Neural cell (in vitro differentiated cells): ENCODE measurements at regions not wholly inside any gene's neighbourhood (a gene's known extent, or its start where the extent isn't known, plus 50 kb on each side); places are given as distances from the start of the nearest gene placed in this dataset.

Experiments used
- H2AFZ ChIP-seq: fragments of 200-600, 300-800 bp; sonication (generic), shearing (Covaris generic); 2 replicates; pipeline ENCODE4 v1.6.0; 2014; ENCODE audit warnings: low read depth, mild to moderate bottlenecking, antibody characterized with exemption, low read length, moderate library complexity
- H3F3A ChIP-seq: fragments of 200-600 bp; shearing (Covaris generic); 2 replicates; pipeline ENCODE4 v1.6.1; 2016; ENCODE audit warnings: mild to moderate bottlenecking, moderate library complexity, mixed read lengths, antibody characterized with exemption, low read length; ENCODE audit not compliant: insufficient read depth, poor library complexity, severe bottlenecking
- H3K27ac ChIP-seq: fragments of 200-600, 300-800 bp; sonication (generic), shearing (Covaris generic); 2 replicates; pipeline ENCODE4 v1.5.1; 2014; ENCODE audit warnings: mild to moderate bottlenecking, low read length, moderate library complexity
- H3K27me3 ChIP-seq: fragments of 300-800, 200-600 bp; sonication (generic), shearing (Covaris generic); 2 replicates; pipeline ENCODE4 v1.6.0; 2014; ENCODE audit warnings: mild to moderate bottlenecking, low read depth, low read length, moderate library complexity; ENCODE audit not compliant: insufficient read depth
- H3K36me3 ChIP-seq: fragments of 300-800, 200-600 bp; sonication (generic), shearing (Covaris generic); 2 replicates; pipeline ENCODE4 v1.5.1; 2014; ENCODE audit warnings: mild to moderate bottlenecking, antibody characterized with exemption, low read length, moderate library complexity; ENCODE audit not compliant: insufficient read depth
- H3K4me2 ChIP-seq: fragments of 300-800, 200-600 bp; sonication (generic), shearing (Covaris generic); 2 replicates; pipeline ENCODE4 v1.6.0; 2014; ENCODE audit warnings: mild to moderate bottlenecking, low read length
- H3K4me3 ChIP-seq: fragments of 300-800, 200-600 bp; sonication (generic), shearing (Covaris generic); 2 replicates; pipeline ENCODE4 v1.5.1; 2014; ENCODE audit warnings: mild to moderate bottlenecking, low read length, moderate library complexity
- H3K79me2 ChIP-seq: fragments of 200-600 bp; shearing (Covaris generic); replicated peaks from 2 replicates; pipeline ENCODE4 v1.6.0; 2014; ENCODE audit warnings: mild to moderate bottlenecking, low read length, moderate library complexity; ENCODE audit not compliant: insufficient read depth
- H3K9ac ChIP-seq: fragments of 300-800, 200-600 bp; sonication (generic), shearing (Covaris generic); 2 replicates; pipeline ENCODE4 v1.6.1; 2016; ENCODE audit warnings: mild to moderate bottlenecking, low read length, mixed read lengths
- H3K9me2 ChIP-seq: fragments of 200-600 bp; shearing (Covaris generic); 2 replicates; pipeline ENCODE4 v1.6.1; 2016; ENCODE audit warnings: mild to moderate bottlenecking, low read length, mixed read lengths; ENCODE audit not compliant: insufficient read depth
- H3K9me3 ChIP-seq: fragments of 200-600, 300-800 bp; sonication (generic), shearing (Covaris generic); 2 replicates; pipeline ENCODE4 v1.6.1; 2016; ENCODE audit warnings: mild to moderate bottlenecking, mixed run types, low read length, moderate library complexity, mixed read lengths
- H4K20me1 ChIP-seq: fragments of 200-600 bp; shearing (Covaris generic); 2 replicates; pipeline ENCODE4 v1.6.1; 2016; ENCODE audit warnings: mild to moderate bottlenecking, mixed run types; ENCODE audit not compliant: insufficient read depth
- EP300 ChIP-seq: fragments of 450-650 bp; conservative IDR thresholded peaks from 2 replicates; pipeline ENCODE4 v1.6.1; 2014; ENCODE audit warnings: antibody characterized with exemption, mild to moderate bottlenecking, moderate library complexity; ENCODE audit not compliant: poor library complexity, severe bottlenecking
- EZH2 ChIP-seq: fragments of 200-600, 300-800 bp; shearing (Covaris generic), sonication (generic); IDR thresholded peaks from 2 replicates; pipeline ENCODE4 v1.6.1; 2014; ENCODE audit warnings: antibody characterized with exemption, low read length, borderline replicate concordance, mild to moderate bottlenecking; ENCODE audit not compliant: insufficient read depth, poor library complexity, severe bottlenecking
- MXI1 ChIP-seq: fragments of 450-650 bp; conservative IDR thresholded peaks from 2 replicates; pipeline ENCODE4 v1.6.1; 2014; ENCODE audit warnings: antibody characterized with exemption, mild to moderate bottlenecking; ENCODE audit not compliant: poor library complexity, severe bottlenecking
- POLR2AphosphoS5 ChIP-seq: IDR thresholded peaks from 2 replicates; pipeline ENCODE4 v1.6.1; 2012
- RAD21 ChIP-seq: fragments of 450-650 bp; conservative IDR thresholded peaks from 2 replicates; pipeline ENCODE4 v1.6.1; 2014; ENCODE audit warnings: antibody characterized with exemption, mild to moderate bottlenecking, moderate library complexity
- SMC3 ChIP-seq: fragments of 450-650 bp; conservative IDR thresholded peaks from 2 replicates; pipeline ENCODE4 v1.6.1; 2014; ENCODE audit warnings: antibody characterized with exemption, mild to moderate bottlenecking, moderate library complexity; ENCODE audit not compliant: poor library complexity
- TAF1 ChIP-seq: IDR thresholded peaks from 2 replicates; pipeline ENCODE4 v1.6.1; 2012; ENCODE audit warnings: low read depth
- TF ChIP-seq, protein P1 (sequence below): fragments of 450-650 bp; IDR thresholded peaks from 2 replicates; pipeline ENCODE4 v1.5.1; 2014; ENCODE audit warnings: antibody characterized with exemption, mild to moderate bottlenecking, moderate library complexity; ENCODE audit not compliant: poor library complexity, severe bottlenecking
- TF ChIP-seq, protein P2 (sequence below): IDR thresholded peaks from 2 replicates; pipeline ENCODE4 v1.6.1; 2012; ENCODE audit warnings: borderline replicate concordance

DNA sequence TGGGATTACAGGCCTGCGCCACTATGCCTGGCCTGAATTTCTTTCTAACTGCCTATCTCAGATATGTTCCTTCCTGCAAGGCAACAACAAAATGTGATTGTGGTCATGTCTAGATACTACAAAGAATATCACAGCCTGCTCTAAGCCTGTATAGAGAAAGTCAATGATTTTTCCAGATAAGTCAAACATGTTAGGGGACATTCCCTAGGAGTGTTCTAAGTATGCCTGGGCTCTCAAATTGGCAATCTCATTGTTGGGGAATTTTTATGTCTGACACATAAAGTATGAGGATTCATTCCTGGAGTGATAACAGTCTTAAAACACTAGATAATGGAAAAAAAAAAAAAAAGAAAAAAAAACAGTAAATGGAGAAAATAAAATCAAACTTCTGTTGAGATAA is 406.1 kb downstream of the GATA3 start:
- no peaks in the 10 kb centered on the region for H3K9me3 ChIP-seq
- H3K4me2 ChIP-seq: no peak overlapping the region
- TF ChIP-seq RAD21 (no peak), EZH2 (no peak), SMC3 (no peak), POLR2AphosphoS5 (no peak), MXI1 (no peak), EP300 (no peak), TAF1 (no peak)
- TF ChIP-seq, protein P1, sequence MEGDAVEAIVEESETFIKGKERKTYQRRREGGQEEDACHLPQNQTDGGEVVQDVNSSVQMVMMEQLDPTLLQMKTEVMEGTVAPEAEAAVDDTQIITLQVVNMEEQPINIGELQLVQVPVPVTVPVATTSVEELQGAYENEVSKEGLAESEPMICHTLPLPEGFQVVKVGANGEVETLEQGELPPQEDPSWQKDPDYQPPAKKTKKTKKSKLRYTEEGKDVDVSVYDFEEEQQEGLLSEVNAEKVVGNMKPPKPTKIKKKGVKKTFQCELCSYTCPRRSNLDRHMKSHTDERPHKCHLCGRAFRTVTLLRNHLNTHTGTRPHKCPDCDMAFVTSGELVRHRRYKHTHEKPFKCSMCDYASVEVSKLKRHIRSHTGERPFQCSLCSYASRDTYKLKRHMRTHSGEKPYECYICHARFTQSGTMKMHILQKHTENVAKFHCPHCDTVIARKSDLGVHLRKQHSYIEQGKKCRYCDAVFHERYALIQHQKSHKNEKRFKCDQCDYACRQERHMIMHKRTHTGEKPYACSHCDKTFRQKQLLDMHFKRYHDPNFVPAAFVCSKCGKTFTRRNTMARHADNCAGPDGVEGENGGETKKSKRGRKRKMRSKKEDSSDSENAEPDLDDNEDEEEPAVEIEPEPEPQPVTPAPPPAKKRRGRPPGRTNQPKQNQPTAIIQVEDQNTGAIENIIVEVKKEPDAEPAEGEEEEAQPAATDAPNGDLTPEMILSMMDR: no peak
- TF ChIP-seq, protein P2, sequence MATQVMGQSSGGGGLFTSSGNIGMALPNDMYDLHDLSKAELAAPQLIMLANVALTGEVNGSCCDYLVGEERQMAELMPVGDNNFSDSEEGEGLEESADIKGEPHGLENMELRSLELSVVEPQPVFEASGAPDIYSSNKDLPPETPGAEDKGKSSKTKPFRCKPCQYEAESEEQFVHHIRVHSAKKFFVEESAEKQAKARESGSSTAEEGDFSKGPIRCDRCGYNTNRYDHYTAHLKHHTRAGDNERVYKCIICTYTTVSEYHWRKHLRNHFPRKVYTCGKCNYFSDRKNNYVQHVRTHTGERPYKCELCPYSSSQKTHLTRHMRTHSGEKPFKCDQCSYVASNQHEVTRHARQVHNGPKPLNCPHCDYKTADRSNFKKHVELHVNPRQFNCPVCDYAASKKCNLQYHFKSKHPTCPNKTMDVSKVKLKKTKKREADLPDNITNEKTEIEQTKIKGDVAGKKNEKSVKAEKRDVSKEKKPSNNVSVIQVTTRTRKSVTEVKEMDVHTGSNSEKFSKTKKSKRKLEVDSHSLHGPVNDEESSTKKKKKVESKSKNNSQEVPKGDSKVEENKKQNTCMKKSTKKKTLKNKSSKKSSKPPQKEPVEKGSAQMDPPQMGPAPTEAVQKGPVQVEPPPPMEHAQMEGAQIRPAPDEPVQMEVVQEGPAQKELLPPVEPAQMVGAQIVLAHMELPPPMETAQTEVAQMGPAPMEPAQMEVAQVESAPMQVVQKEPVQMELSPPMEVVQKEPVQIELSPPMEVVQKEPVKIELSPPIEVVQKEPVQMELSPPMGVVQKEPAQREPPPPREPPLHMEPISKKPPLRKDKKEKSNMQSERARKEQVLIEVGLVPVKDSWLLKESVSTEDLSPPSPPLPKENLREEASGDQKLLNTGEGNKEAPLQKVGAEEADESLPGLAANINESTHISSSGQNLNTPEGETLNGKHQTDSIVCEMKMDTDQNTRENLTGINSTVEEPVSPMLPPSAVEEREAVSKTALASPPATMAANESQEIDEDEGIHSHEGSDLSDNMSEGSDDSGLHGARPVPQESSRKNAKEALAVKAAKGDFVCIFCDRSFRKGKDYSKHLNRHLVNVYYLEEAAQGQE: no peak
- no peaks in the 10 kb centered on the region for H4K20me1 ChIP-seq
- H3K36me3 ChIP-seq: no peaks in the 10 kb centered on the region
- no peak overlapping the region for H3K4me3 ChIP-seq
- no peaks in the 10 kb centered on the region for H3F3A ChIP-seq
- H2AFZ ChIP-seq: no peak overlapping the region
- no peaks in the 10 kb centered on the region for H3K27me3 ChIP-seq
- H3K27ac ChIP-seq: no peak overlapping the region
- no peaks in the 10 kb centered on the region for H3K9me2 ChIP-seq
- H3K9ac ChIP-seq: no peak overlapping the region
- H3K79me2 ChIP-seq: no peaks in the 10 kb centered on the region

DNA sequence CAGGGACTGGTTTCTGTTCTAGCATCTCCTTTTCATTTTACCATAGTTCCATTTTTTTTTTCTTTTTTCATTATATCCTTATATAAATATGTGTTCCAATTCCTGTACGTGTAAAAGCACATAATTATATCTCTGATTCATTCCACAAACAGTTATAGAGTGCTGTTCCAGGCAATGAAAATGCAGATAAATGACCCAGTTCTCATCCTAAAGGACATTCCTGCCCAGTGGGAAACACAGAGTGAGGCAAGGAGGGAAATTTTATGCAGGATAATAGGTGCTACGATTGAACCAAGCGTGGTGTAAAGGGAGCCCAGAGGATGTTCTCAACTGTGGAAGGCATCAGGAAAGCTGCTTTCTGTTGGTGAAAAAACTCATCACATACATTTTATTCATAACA is 408.1 kb downstream of the GATA3 start:
- Histone ChIP-seq H3F3A (no peaks in the 10 kb centered on the region), H3K79me2 (no peaks in the 10 kb centered on the region), H3K36me3 (no peaks in the 10 kb centered on the region), H3K9me2 (no peaks in the 10 kb centered on the region), H4K20me1 (no peaks in the 10 kb centered on the region), H3K27ac (no peak overlapping the region), H3K9ac (no peak overlapping the region), H2AFZ (no peak overlapping the region), H3K27me3 (no peaks in the 10 kb centered on the region), H3K4me3 (no peak overlapping the region), H3K4me2 (no peak overlapping the region), H3K9me3 (no peaks in the 10 kb centered on the region)
- TF ChIP-seq TAF1: no peak
- no peak for TF ChIP-seq MXI1
- TF ChIP-seq POLR2AphosphoS5: no peak
- no peak for TF ChIP-seq RAD21
- no peak for TF ChIP-seq EP300
- TF ChIP-seq SMC3: no peak
- TF ChIP-seq, protein P2: no peak
- no peak for TF ChIP-seq EZH2
- TF ChIP-seq, protein P1: no peak
